ENCODE measurements at regions not wholly inside any gene's neighbourhood (a gene's known extent, or its start where the extent isn't known, plus 50 kb on each side); places are given as distances from the start of the nearest gene placed in this dataset.

- intact Hi-C loops (cut with micrococcal nuclease; ENCODE audit: unreplicated experiment) (no loop called here), in situ Hi-C loops (cut with HindIII; ENCODE audit: extremely low pct_ligation_motif_present, low pct_unique_long_range_greater_than_20kb) (no loop called here)
- ChIA-PET POLR2A (no interaction called here), CTCF (ENCODE audit: low intra/inter-chr PET ratio, low total read pairs) (no interaction called here)
- Histone ChIP-seq H3K36me3 (replicated peaks in 1 of 2; ENCODE audit: control insufficient read depth in 1 of 2, insufficient read depth in 2 of 2, low read length in 2 of 2) (no peaks in the 10 kb centered on the region), H3K4me3 (replicated peaks in 1 of 3; ENCODE audit: insufficient read depth in 1 of 3, low read depth in 2 of 3, low read length in 3 of 3) (no peak overlapping the region), H2AFZ (ENCODE audit: low read length) (no peak overlapping the region), H3K27me3 (ENCODE audit: control insufficient read depth in 1 of 2, insufficient read depth in 2 of 2, low read length in 2 of 2) (no peaks in the 10 kb centered on the region; a peak in 1 of 5 replicates), H3K4me1 (ENCODE audit: insufficient read depth, low read length) (no peaks in the 10 kb centered on the region), H3K9me3 (ENCODE audit: low read length) (no peaks in the 10 kb centered on the region), H3K9ac (ENCODE audit: insufficient read depth, low read depth, low read length) (no peak overlapping the region), H3K4me2 (ENCODE audit: low read depth, low read length) (no peak overlapping the region), H3K79me2 (ENCODE audit: insufficient read depth, low read length) (no peaks in the 10 kb centered on the region), H3K27ac (ENCODE audit: extremely low read length, insufficient read depth, low read length) (no peak overlapping the region), H4K20me1 (ENCODE audit: insufficient read depth, low read length) (no peaks in the 10 kb centered on the region)
- WGBS (ENCODE audit: low lambda C conversion rate), result 2% methylated on average over 6 of the region's 6 CpGs
- no peak for TF ChIP-seq RCOR2 (CRISPR knock-in tag; IDR thresholded peaks at IDR 0.05)
- TF ChIP-seq ZSCAN21 (CRISPR knock-in tag; IDR thresholded peaks at IDR 0.05; ENCODE audit: borderline replicate concordance), result no peak
- TF ChIP-seq, protein P1, sequence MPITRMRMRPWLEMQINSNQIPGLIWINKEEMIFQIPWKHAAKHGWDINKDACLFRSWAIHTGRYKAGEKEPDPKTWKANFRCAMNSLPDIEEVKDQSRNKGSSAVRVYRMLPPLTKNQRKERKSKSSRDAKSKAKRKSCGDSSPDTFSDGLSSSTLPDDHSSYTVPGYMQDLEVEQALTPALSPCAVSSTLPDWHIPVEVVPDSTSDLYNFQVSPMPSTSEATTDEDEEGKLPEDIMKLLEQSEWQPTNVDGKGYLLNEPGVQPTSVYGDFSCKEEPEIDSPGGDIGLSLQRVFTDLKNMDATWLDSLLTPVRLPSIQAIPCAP (CRISPR knock-in tag; IDR thresholded peaks at IDR 0.05; ENCODE audit: low read depth), result no peak
- no peak for TF ChIP-seq ZNF597 (CRISPR knock-in tag; IDR thresholded peaks at IDR 0.05)
- no peak for TF ChIP-seq CBX2 (IDR thresholded peaks at IDR 0.05; ENCODE audit: low read depth, low read length)
- no peak for TF ChIP-seq CBX2 (CRISPR knock-in tag; IDR thresholded peaks at IDR 0.05; ENCODE audit: low read depth)
- TF ChIP-seq NR2F2 (IDR thresholded peaks at IDR 0.05; ENCODE audit: borderline replicate concordance, low read depth), result no peak
- no peak for TF ChIP-seq KDM5A (IDR thresholded peaks at IDR 0.05; ENCODE audit: borderline replicate concordance, low read length)
- no peak for TF ChIP-seq PCBP1 (IDR thresholded peaks at IDR 0.05; ENCODE audit: borderline replicate concordance, low read depth, low read length)
- TF ChIP-seq, protein P2, sequence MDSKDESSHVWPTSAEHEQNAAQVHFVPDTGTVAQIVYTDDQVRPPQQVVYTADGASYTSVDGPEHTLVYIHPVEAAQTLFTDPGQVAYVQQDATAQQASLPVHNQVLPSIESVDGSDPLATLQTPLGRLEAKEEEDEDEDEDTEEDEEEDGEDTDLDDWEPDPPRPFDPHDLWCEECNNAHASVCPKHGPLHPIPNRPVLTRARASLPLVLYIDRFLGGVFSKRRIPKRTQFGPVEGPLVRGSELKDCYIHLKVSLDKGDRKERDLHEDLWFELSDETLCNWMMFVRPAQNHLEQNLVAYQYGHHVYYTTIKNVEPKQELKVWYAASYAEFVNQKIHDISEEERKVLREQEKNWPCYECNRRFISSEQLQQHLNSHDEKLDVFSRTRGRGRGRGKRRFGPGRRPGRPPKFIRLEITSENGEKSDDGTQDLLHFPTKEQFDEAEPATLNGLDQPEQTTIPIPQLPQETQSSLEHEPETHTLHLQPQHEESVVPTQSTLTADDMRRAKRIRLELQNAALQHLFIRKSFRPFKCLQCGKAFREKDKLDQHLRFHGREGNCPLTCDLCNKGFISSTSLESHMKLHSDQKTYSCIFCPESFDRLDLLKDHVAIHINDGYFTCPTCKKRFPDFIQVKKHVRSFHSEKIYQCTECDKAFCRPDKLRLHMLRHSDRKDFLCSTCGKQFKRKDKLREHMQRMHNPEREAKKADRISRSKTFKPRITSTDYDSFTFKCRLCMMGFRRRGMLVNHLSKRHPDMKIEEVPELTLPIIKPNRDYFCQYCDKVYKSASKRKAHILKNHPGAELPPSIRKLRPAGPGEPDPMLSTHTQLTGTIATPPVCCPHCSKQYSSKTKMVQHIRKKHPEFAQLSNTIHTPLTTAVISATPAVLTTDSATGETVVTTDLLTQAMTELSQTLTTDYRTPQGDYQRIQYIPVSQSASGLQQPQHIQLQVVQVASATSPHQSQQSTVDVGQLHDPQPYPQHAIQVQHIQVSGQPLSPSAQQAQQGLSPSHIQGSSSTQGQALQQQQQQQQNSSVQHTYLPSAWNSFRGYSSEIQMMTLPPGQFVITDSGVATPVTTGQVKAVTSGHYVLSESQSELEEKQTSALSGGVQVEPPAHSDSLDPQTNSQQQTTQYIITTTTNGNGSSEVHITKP (CRISPR knock-in tag; IDR thresholded peaks at IDR 0.05; ENCODE audit: low read depth), result no peak
- no peak for TF ChIP-seq ATF7-NPFF (CRISPR knock-in tag; IDR thresholded peaks at IDR 0.05; ENCODE audit: low read depth)
- TF ChIP-seq SALL1 (CRISPR knock-in tag; IDR thresholded peaks at IDR 0.05), result no peak
- ATAC-seq (no peak), DNase-seq (ENCODE audit: low spot score) (no peak), FAIRE-seq (no peak)
- BruUV-seq (replicated peaks), result no TSS peak
These were observed 617.3 kb upstream of the GOT2 start for GRCh38 chr16:59351305-59351903.

Data from HepG2 (cell line).